ENCODE measurements at regions not wholly inside any gene's neighbourhood (a gene's known extent, or its start where the extent isn't known, plus 50 kb on each side); places are given as distances from the start of the nearest gene placed in this dataset.

- H3K36me3 ChIP-seq: no peaks in the 10 kb centered on the region
- H3K9me3 ChIP-seq: no peaks in the 10 kb centered on the region
- no peaks in the 10 kb centered on the region for H3K27me3 ChIP-seq
- TF ChIP-seq CTCF (IDR thresholded peaks at IDR 0.05): no peak
- DNase-seq (no peak), ATAC-seq (no peak)
- intact Hi-C loops (cut with DNase I): no loop called here
- H3K27ac ChIP-seq: no peak overlapping the region
- H3K4me3 ChIP-seq: no peak overlapping the region
- no peaks in the 10 kb centered on the region for H3K4me1 ChIP-seq
Measured at GRCh38 chr13:48909056-48909389, 66.7 kb upstream of the FNDC3A start.

- Histone ChIP-seq H3K27ac (no peak overlapping the region), H3K4me3 (no peak overlapping the region), H3K36me3 (no peaks in the 10 kb centered on the region), H3K27me3 (no peaks in the 10 kb centered on the region), H3K4me1 (no peaks in the 10 kb centered on the region), H3K9me3 (no peaks in the 10 kb centered on the region)
- DNase-seq (no peak), ATAC-seq (no peak)
- TF ChIP-seq CTCF (IDR thresholded peaks at IDR 0.05): no peak
- intact Hi-C loops (cut with DNase I): no loop called here
Measured at GRCh38 chr13:48910686-48911085, 65.0 kb upstream of the FNDC3A start.

- TF ChIP-seq CTCF (IDR thresholded peaks at IDR 0.05): no peak
- Histone ChIP-seq H3K4me3 (no peak overlapping the region), H3K9me3 (no peaks in the 10 kb centered on the region), H3K27ac (no peak overlapping the region), H3K27me3 (no peaks in the 10 kb centered on the region), H3K4me1 (no peaks in the 10 kb centered on the region), H3K36me3 (no peaks in the 10 kb centered on the region)
- intact Hi-C loops (cut with DNase I): no loop called here
- no peak for DNase-seq
- ATAC-seq: no peak
Measured at GRCh38 chr13:48919751-48920150, 56.0 kb upstream of the FNDC3A start.

GRCh38 chr13:48920730-48921129 lies 55.0 kb upstream of the FNDC3A start:
- H3K4me3 ChIP-seq: no peak overlapping the region

GRCh38 chr13:48923376-48923775 lies 52.3 kb upstream of the FNDC3A start:
- intact Hi-C loops (cut with DNase I): no loop called here
- no peak overlapping the region for H3K4me3 ChIP-seq
- ATAC-seq (no peak), DNase-seq (no peak)
- H3K4me1 ChIP-seq: no peaks in the 10 kb centered on the region
- no peaks in the 10 kb centered on the region for H3K27me3 ChIP-seq
- no peaks in the 10 kb centered on the region for H3K36me3 ChIP-seq
- H3K27ac ChIP-seq: no peak overlapping the region
- H3K9me3 ChIP-seq: no peaks in the 10 kb centered on the region
- no peak for TF ChIP-seq CTCF (IDR thresholded peaks at IDR 0.05)

More at GRCh38 chr13:48920730-48921129, 55.0 kb upstream of the FNDC3A start:
- Histone ChIP-seq H3K27ac (no peak overlapping the region), H3K9me3 (no peaks in the 10 kb centered on the region), H3K4me1 (no peaks in the 10 kb centered on the region), H3K27me3 (no peaks in the 10 kb centered on the region), H3K36me3 (no peaks in the 10 kb centered on the region)
- no peak for TF ChIP-seq CTCF (IDR thresholded peaks at IDR 0.05)
- no peak for DNase-seq
- intact Hi-C loops (cut with DNase I): no loop called here
- ATAC-seq: no peak

- Histone ChIP-seq H3K27me3 (no peaks in the 10 kb centered on the region), H3K9me3 (no peaks in the 10 kb centered on the region), H3K36me3 (no peaks in the 10 kb centered on the region), H3K4me1 (no peaks in the 10 kb centered on the region), H3K27ac (no peak overlapping the region), H3K4me3 (no peak overlapping the region)
- ATAC-seq (no peak), DNase-seq (no peak)
- intact Hi-C loops (cut with DNase I): no loop called here
- no peak for TF ChIP-seq CTCF (IDR thresholded peaks at IDR 0.05)
Measured at GRCh38 chr13:48925001-48925400, 50.7 kb upstream of the FNDC3A start.
